Liver (tissue), 7 donors: ENCODE measurements at regions not wholly inside any gene's neighbourhood (a gene's known extent, or its start where the extent isn't known, plus 50 kb on each side); places are given as distances from the start of the nearest gene placed in this dataset.

Experiments used
- DNase-seq: peaks from one replicate; pipeline ENCODE4 v3.0.0-alpha.2; 2017; ENCODE audit warnings: low spot score
- H3K27ac ChIP-seq, 2 donors: one replicate each; pipeline ENCODE4 v1.7.0; 2013; ENCODE audit warnings: inconsistent platforms in 2 of 2, low read length in 2 of 2, control low read depth in 1 of 2, low read depth in 1 of 2, mild to moderate bottlenecking in 1 of 2
- H3K27me3 ChIP-seq, 4 donors: one replicate each; pipeline versions ENCODE4 v1.6.1 to v1.7.0; 2013; ENCODE audit warnings: low read length in 3 of 4, inconsistent platforms in 1 of 4, mild to moderate bottlenecking in 1 of 4, moderate library complexity in 1 of 4; ENCODE audit not compliant: control insufficient read depth in 4 of 4, insufficient read depth in 4 of 4
- H3K36me3 ChIP-seq, 4 donors: one replicate each; pipeline versions ENCODE4 v1.6.1 to v1.7.0; 2013; ENCODE audit warnings: low read length in 3 of 4, mild to moderate bottlenecking in 3 of 4, low read depth in 1 of 4, moderate library complexity in 1 of 4; ENCODE audit not compliant: control insufficient read depth in 4 of 4, insufficient read depth in 3 of 4
- H3K4me1 ChIP-seq, 4 donors: one replicate each; pipeline versions ENCODE4 v1.6.1 to v1.7.0; 2013; ENCODE audit warnings: low read length in 3 of 4, mild to moderate bottlenecking in 3 of 4, moderate library complexity in 1 of 4; ENCODE audit not compliant: control insufficient read depth in 4 of 4, insufficient read depth in 4 of 4
- H3K4me3 ChIP-seq, 3 donors: one replicate each; pipeline versions ENCODE4 v1.6.1 to v1.7.0; 2013; ENCODE audit warnings: low read length in 3 of 3, control low read depth in 1 of 3, low read depth in 1 of 3, mild to moderate bottlenecking in 1 of 3
- H3K9ac ChIP-seq, 2 donors: one replicate each; pipeline ENCODE4 v1.7.0; 2013; ENCODE audit warnings: low read length in 2 of 2, mild to moderate bottlenecking in 2 of 2, moderate library complexity in 2 of 2, control low read depth in 1 of 2, low read depth in 1 of 2
- H3K9me3 ChIP-seq, 4 donors: one replicate each; pipeline versions ENCODE4 v1.6.1 to v1.7.0; 2013; ENCODE audit warnings: low read length in 3 of 4; ENCODE audit not compliant: control insufficient read depth in 4 of 4
- EGR1 ChIP-seq, 2 donors: IDR thresholded peaks; 2 replicates each; pipeline ENCODE4 v1.6.1; 2016 to 2018; ENCODE audit warnings: antibody characterized with exemption in 2 of 2, low read depth in 2 of 2
- FOXA1 ChIP-seq: IDR thresholded peaks from 2 replicates; pipeline ENCODE4 v1.6.1; 2016; ENCODE audit warnings: antibody characterized with exemption
- GABPA ChIP-seq, 2 donors: IDR thresholded peaks in 1 of 2; conservative IDR thresholded peaks in 1 of 2; 2 replicates each; pipeline ENCODE4 v1.6.1; 2016; ENCODE audit warnings: antibody characterized with exemption in 2 of 2, mild to moderate bottlenecking in 1 of 2, moderate library complexity in 1 of 2
- HNF4G ChIP-seq: IDR thresholded peaks from 2 replicates; pipeline ENCODE4 v1.6.1; 2016; ENCODE audit warnings: antibody characterized with exemption
- NR2F2 ChIP-seq: IDR thresholded peaks from 2 replicates; pipeline ENCODE4 v1.6.1; 2016; ENCODE audit warnings: antibody characterized with exemption
- REST ChIP-seq: IDR thresholded peaks from 2 replicates; pipeline ENCODE4 v1.6.1; 2016; ENCODE audit warnings: antibody characterized with exemption, mild to moderate bottlenecking
- RXRA ChIP-seq, 2 donors: IDR thresholded peaks; 2 replicates each; pipeline ENCODE4 v1.6.1; 2017 to 2018; ENCODE audit warnings: antibody characterized with exemption in 2 of 2, mild to moderate bottlenecking in 1 of 2
- SP1 ChIP-seq: IDR thresholded peaks from 2 replicates; pipeline ENCODE4 v1.6.1; 2018; ENCODE audit warnings: antibody characterized with exemption, mild to moderate bottlenecking
- TAF1 ChIP-seq: conservative IDR thresholded peaks from 2 replicates; pipeline ENCODE4 v1.6.1; 2016; ENCODE audit warnings: antibody characterized with exemption, mild to moderate bottlenecking
- YY1 ChIP-seq: IDR thresholded peaks from 2 replicates; pipeline ENCODE4 v1.6.1; 2016; ENCODE audit warnings: antibody characterized with exemption, mild to moderate bottlenecking
- WGBS: extraction: QIAGEN DNeasy Blood & Tissue Kit; methylation state at CpG from one replicate; pipeline ENCODE4 v1.1.7; 2013; 5-methylcytosine and 5-hydroxymethylcytosine counted together
- TF ChIP-seq, protein P1 (sequence below): IDR thresholded peaks from 2 replicates; pipeline ENCODE4 v1.6.1; 2016; ENCODE audit warnings: antibody characterized with exemption
- TF ChIP-seq, protein P2 (sequence below): IDR thresholded peaks from 2 replicates; pipeline ENCODE4 v1.6.1; 2016; ENCODE audit warnings: antibody characterized with exemption
- TF ChIP-seq, protein P3 (sequence below): IDR thresholded peaks from 2 replicates; pipeline ENCODE4 v1.6.1; 2016; ENCODE audit warnings: antibody characterized with exemption
- donor health status: healthy.
- donor health status: healthy.
- donor health status: healthy.
- donor health status: healthy.

DNA sequence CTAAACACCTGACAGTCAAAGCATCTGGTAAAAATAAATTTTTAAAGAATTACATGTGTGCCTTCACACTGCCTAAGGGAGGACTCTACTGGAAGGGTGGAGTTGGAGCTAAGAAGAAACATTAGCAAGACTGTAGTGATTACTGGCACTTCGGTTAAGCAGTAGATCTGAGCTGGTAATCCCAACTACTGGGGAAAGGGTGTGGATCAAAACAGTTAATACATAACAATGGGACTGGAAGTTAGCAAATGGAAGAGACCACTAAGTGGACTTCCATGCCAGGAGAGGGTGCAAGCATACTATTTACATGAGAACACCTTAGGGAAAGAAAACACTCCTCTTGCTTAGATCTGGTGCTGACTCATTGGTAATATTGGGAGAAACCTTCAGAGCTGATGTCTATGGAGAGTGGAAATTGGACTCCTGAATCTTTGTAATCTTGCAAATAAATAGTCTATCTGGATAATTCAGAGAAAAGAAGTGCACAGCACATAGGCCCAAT, 519.6 kb upstream of the LINC00305 start (continued):
- TF ChIP-seq, protein P1, sequence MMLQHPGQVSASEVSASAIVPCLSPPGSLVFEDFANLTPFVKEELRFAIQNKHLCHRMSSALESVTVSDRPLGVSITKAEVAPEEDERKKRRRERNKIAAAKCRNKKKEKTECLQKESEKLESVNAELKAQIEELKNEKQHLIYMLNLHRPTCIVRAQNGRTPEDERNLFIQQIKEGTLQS = no peak
- TF ChIP-seq HNF4G = no peak
- TF ChIP-seq REST = no peak
- no peak for TF ChIP-seq RXRA (IDR thresholded peaks at IDR 0.05)

DNA sequence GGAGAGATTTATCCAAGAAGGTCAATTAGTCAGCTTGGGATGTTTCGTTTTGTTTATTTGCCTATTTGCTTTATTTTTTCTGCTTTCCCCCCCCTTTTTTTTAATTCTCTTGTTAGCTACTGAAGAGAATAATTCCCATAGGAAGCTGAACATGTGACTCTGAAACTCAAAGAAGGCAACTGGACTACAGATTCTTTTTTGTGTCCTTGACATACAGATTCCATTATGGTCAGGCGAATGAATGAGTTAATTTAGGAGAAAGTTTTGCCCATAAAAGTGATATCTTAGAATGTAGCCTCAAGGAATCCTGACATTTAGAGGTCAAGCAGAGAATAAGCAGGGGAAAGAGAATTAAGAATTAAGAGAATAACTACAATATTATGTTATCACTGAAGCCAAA, 514.2 kb upstream of the LINC00305 start:
- H3K9me3 ChIP-seq = no peaks in the 10 kb centered on the region
- H3K27me3 ChIP-seq = no peaks in the 10 kb centered on the region
- no peak for DNase-seq
- no peaks in the 10 kb centered on the region for H3K36me3 ChIP-seq
- no peaks in the 10 kb centered on the region for H3K4me1 ChIP-seq
- H3K4me3 ChIP-seq = no peak overlapping the region
- WGBS = 83% methylated on average over 2 of the region's 2 CpGs
- no peak overlapping the region for H3K9ac ChIP-seq
- TF ChIP-seq TAF1 = no peak
- no peak for TF ChIP-seq HNF4G
- TF ChIP-seq NR2F2 = no peak
- TF ChIP-seq GABPA (IDR thresholded peaks at IDR 0.05 in 1 of 2, conservative IDR thresholded peaks at IDR 0.05 in 1 of 2) = no peak
- no peak for TF ChIP-seq SP1
- TF ChIP-seq YY1 = no peak
- TF ChIP-seq RXRA (IDR thresholded peaks at IDR 0.05) = no peak
- TF ChIP-seq, protein P2, sequence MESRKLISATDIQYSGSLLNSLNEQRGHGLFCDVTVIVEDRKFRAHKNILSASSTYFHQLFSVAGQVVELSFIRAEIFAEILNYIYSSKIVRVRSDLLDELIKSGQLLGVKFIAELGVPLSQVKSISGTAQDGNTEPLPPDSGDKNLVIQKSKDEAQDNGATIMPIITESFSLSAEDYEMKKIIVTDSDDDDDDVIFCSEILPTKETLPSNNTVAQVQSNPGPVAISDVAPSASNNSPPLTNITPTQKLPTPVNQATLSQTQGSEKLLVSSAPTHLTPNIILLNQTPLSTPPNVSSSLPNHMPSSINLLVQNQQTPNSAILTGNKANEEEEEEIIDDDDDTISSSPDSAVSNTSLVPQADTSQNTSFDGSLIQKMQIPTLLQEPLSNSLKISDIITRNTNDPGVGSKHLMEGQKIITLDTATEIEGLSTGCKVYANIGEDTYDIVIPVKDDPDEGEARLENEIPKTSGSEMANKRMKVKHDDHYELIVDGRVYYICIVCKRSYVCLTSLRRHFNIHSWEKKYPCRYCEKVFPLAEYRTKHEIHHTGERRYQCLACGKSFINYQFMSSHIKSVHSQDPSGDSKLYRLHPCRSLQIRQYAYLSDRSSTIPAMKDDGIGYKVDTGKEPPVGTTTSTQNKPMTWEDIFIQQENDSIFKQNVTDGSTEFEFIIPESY = no peak
- no peak for TF ChIP-seq EGR1 (IDR thresholded peaks at IDR 0.05; ENCODE audit: low read depth in 2 of 2)
- TF ChIP-seq FOXA1 = no peak
- no peak overlapping the region for H3K27ac ChIP-seq

GRCh38 chr18:64659196-64659595, 510.3 kb upstream of the LINC00305 start:
- DNase-seq = no peak
- Histone ChIP-seq H3K4me3 (no peak overlapping the region), H3K4me1 (no peaks in the 10 kb centered on the region), H3K27ac (no peak overlapping the region), H3K36me3 (no peaks in the 10 kb centered on the region), H3K9ac (no peak overlapping the region), H3K27me3 (no peaks in the 10 kb centered on the region), H3K9me3 (no peaks in the 10 kb centered on the region)
- TF ChIP-seq, protein P1 = no peak
- TF ChIP-seq, protein P3, sequence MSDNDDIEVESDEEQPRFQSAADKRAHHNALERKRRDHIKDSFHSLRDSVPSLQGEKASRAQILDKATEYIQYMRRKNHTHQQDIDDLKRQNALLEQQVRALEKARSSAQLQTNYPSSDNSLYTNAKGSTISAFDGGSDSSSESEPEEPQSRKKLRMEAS = no peak
- no peak for TF ChIP-seq EGR1 (IDR thresholded peaks at IDR 0.05; ENCODE audit: low read depth in 2 of 2)
- WGBS = 68% methylated on average over 4 of the region's 4 CpGs
